Fibroblast of lung (primary cell): ENCODE measurements at regions not wholly inside any gene's neighbourhood (a gene's known extent, or its start where the extent isn't known, plus 50 kb on each side); places are given as distances from the start of the nearest gene placed in this dataset.

Experiments used
- EZH2 ChIP-seq: IDR thresholded peaks from 2 replicates; pipeline ENCODE4 v1.5.1; 2012; ENCODE audit warnings: low read length, control low read depth, mild to moderate bottlenecking; ENCODE audit errors: missing control alignments
- TF ChIP-seq, protein P1 (sequence below), 2 donors: IDR thresholded peaks in 1 of 2; conservative IDR thresholded peaks in 1 of 2; 1 replicate in 1 of 2; 2 replicates in 1 of 2; pipeline ENCODE4 v1.5.1; 2011 to 2012; ENCODE audit warnings: low read length in 2 of 2, control low read depth in 1 of 2, inconsistent platforms in 1 of 2, low read depth in 1 of 2, mild to moderate bottlenecking in 1 of 2

DNA sequence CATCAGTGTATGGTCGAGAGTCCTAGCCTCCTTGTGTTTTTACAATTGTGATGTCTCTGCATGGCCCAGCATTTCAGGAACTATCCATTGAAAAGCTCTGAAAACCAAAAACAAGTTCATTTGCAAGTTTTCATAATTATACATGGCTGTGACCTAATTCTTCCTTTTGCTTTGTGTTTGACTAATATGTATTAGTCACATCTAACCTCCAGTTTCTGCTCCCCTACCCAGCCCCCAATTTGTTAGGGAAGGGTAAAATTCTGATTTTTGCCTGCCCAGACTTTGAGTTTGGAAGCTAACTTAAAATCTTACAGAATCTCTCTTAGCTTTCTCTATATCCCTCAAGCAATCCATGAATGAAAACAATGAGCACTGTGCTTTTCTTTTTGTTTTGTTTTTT lies 128.2 kb upstream of the SEMA6A start:
- TF ChIP-seq, protein P1, sequence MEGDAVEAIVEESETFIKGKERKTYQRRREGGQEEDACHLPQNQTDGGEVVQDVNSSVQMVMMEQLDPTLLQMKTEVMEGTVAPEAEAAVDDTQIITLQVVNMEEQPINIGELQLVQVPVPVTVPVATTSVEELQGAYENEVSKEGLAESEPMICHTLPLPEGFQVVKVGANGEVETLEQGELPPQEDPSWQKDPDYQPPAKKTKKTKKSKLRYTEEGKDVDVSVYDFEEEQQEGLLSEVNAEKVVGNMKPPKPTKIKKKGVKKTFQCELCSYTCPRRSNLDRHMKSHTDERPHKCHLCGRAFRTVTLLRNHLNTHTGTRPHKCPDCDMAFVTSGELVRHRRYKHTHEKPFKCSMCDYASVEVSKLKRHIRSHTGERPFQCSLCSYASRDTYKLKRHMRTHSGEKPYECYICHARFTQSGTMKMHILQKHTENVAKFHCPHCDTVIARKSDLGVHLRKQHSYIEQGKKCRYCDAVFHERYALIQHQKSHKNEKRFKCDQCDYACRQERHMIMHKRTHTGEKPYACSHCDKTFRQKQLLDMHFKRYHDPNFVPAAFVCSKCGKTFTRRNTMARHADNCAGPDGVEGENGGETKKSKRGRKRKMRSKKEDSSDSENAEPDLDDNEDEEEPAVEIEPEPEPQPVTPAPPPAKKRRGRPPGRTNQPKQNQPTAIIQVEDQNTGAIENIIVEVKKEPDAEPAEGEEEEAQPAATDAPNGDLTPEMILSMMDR (conservative IDR thresholded peaks at IDR 0.05 in 1 of 2, IDR thresholded peaks at IDR 0.05 in 1 of 2; ENCODE audit: low read depth in 1 of 2, low read length in 2 of 2), result no peak
- no peak for TF ChIP-seq EZH2
